ENCODE measurements at regions not wholly inside any gene's neighbourhood (a gene's known extent, or its start where the extent isn't known, plus 50 kb on each side); places are given as distances from the start of the nearest gene placed in this dataset.
"Not testable (repeated sequence)": the region's sequence is repeated elsewhere in the genome, so short reads cannot be mapped to it uniquely, and the experiment has no call there.

- not testable (repeated sequence) for TF ChIP-seq CTCF (IDR thresholded peaks at IDR 0.05; ENCODE audit: low read depth, low read length); EZH2phosphoT487 (IDR thresholded peaks at IDR 0.05; ENCODE audit: low read depth)
Observed at GRCh38 chr12:83427586-83428136, 741.0 kb downstream of the TMTC2 start.
